GM23338 (cell line): ENCODE measurements at regions not wholly inside any gene's neighbourhood (a gene's known extent, or its start where the extent isn't known, plus 50 kb on each side); places are given as distances from the start of the nearest gene placed in this dataset.
A peak's percentile ranks its signal among the peaks of the same experiment; 100 is the strongest.

Source experiments
- ATAC-seq: fragments of 200-7000 bp; cut with Tn5 transposase; 3 replicates; pipeline ENCODE4 v1.9.1; 2020
- DNase-seq: peaks from one replicate; pipeline ENCODE4 v3.0.0-alpha.2; 2015; ENCODE audit warnings: low spot score
- H2AFZ ChIP-seq: fragments of 200-600 bp; sonication (generic); 2 replicates; pipeline ENCODE4 v1.8.0; 2016; ENCODE audit warnings: antibody characterized with exemption, mild to moderate bottlenecking, moderate library complexity
- H3F3A ChIP-seq: fragments of 200-600 bp; sonication (generic); replicated peaks from 2 replicates; pipeline ENCODE4 v1.8.0; 2017; ENCODE audit warnings: antibody characterized with exemption, mixed run types, low read depth
- H3K27ac ChIP-seq: fragments of 200-600 bp; sonication (generic); 2 replicates; pipeline ENCODE4 v1.6.1; 2016; ENCODE audit warnings: low read depth
- H3K27me3 ChIP-seq: fragments of 200-600 bp; sonication (generic); 2 replicates; pipeline ENCODE4 v1.8.0; 2016; ENCODE audit warnings: mild to moderate bottlenecking, mixed run types, moderate library complexity; ENCODE audit not compliant: insufficient read depth
- H3K36me3 ChIP-seq: fragments of 200-600 bp; sonication (generic); 2 replicates; pipeline ENCODE4 v1.8.0; 2016; ENCODE audit warnings: mild to moderate bottlenecking; ENCODE audit not compliant: insufficient read depth
- H3K4me1 ChIP-seq: fragments of 200-600 bp; sonication (generic); 2 replicates; pipeline ENCODE4 v1.8.0; 2016; ENCODE audit warnings: mild to moderate bottlenecking, moderate library complexity; ENCODE audit not compliant: insufficient read depth
- H3K4me2 ChIP-seq: fragments of 200-600 bp; sonication (generic); 2 replicates; pipeline ENCODE4 v1.7.1; 2017; ENCODE audit warnings: mixed run types
- H3K4me3 ChIP-seq: fragments of 200-600 bp; sonication (generic); 2 replicates; pipeline ENCODE4 v1.6.1; 2016; ENCODE audit warnings: mixed run types
- H3K79me2 ChIP-seq: fragments of 200-600 bp; sonication (generic); replicated peaks from 2 replicates; pipeline ENCODE4 v1.8.0; 2017; ENCODE audit warnings: mild to moderate bottlenecking; ENCODE audit not compliant: insufficient read depth
- H3K9me2 ChIP-seq: fragments of 200-600 bp; sonication (generic); 2 replicates; pipeline ENCODE4 v1.8.0; 2017; ENCODE audit not compliant: insufficient read depth
- H4K20me1 ChIP-seq: fragments of 200-600 bp; sonication (generic); replicated peaks from 2 replicates; pipeline ENCODE4 v1.8.0; 2017; ENCODE audit warnings: mild to moderate bottlenecking; ENCODE audit not compliant: insufficient read depth
- H3K27ac Mint-ChIP-seq: 2 replicates; pipeline ENCODE4 v1.8.0; 2020; ENCODE audit warnings: inconsistent platforms, mild to moderate bottlenecking, moderate library complexity, mixed read lengths
- H3K27me3 Mint-ChIP-seq: 3 replicates; pipeline ENCODE4 v1.8.0; 2022; ENCODE audit warnings: low read depth, mild to moderate bottlenecking, moderate library complexity, mixed read lengths, inconsistent platforms; ENCODE audit not compliant: insufficient read depth, poor library complexity
- H3K36me3 Mint-ChIP-seq: 3 replicates; pipeline ENCODE4 v1.8.0; 2021; ENCODE audit warnings: low read depth, mild to moderate bottlenecking, inconsistent platforms, moderate library complexity, mixed read lengths
- H3K4me1 Mint-ChIP-seq: 3 replicates; pipeline ENCODE4 v1.8.0; 2020; ENCODE audit warnings: mild to moderate bottlenecking, inconsistent platforms, mixed read lengths
- H3K4me3 Mint-ChIP-seq: 3 replicates; pipeline ENCODE4 v1.8.0; 2021; ENCODE audit warnings: moderate library complexity, mild to moderate bottlenecking, inconsistent platforms, mixed read lengths
- H3K9me3 Mint-ChIP-seq: 3 replicates; pipeline ENCODE4 v1.8.0; 2020; ENCODE audit warnings: moderate library complexity, mild to moderate bottlenecking, inconsistent platforms, mixed read lengths
- CREB1 ChIP-seq: fragments of 250-450 bp; sonication (Bioruptor Pico); IDR thresholded peaks from 2 replicates; pipeline ENCODE4 v1.5.0; 2020; ENCODE audit warnings: low read depth, mild to moderate bottlenecking, moderate library complexity
- EZH2 ChIP-seq: fragments of 200-600 bp; sonication (generic); IDR thresholded peaks from one replicate; pipeline ENCODE4 v1.8.0; 2017; ENCODE audit warnings: antibody characterized with exemption, mild to moderate bottlenecking, low read depth; ENCODE audit not compliant: unreplicated experiment
- EZH2phosphoT487 ChIP-seq: fragments of 200-600 bp; sonication (generic); IDR thresholded peaks from one replicate; pipeline ENCODE4 v1.8.1; 2018; ENCODE audit warnings: antibody characterized with exemption; ENCODE audit not compliant: unreplicated experiment
- JUNB ChIP-seq: IDR thresholded peaks from one replicate; pipeline ENCODE4 v1.6.1; 2016; ENCODE audit warnings: antibody characterized with exemption; ENCODE audit not compliant: unreplicated experiment
- POLR2AphosphoS5 ChIP-seq: IDR thresholded peaks from 2 replicates; pipeline ENCODE4 v1.6.1; 2016; ENCODE audit warnings: antibody characterized with exemption, low read depth
- ZNF114 ChIP-seq: fragments of 250-450 bp; sonication (Bioruptor Pico); IDR thresholded peaks from 2 replicates; pipeline ENCODE4 v1.5.0; 2020; ENCODE audit warnings: mild to moderate bottlenecking, moderate library complexity
- TF ChIP-seq, protein P1 (sequence below): IDR thresholded peaks from 2 replicates; pipeline ENCODE4 v1.6.1; 2016; ENCODE audit warnings: antibody characterized with exemption
- TF ChIP-seq, protein P2 (sequence below): IDR thresholded peaks from one replicate; pipeline ENCODE4 v1.6.1; 2018; ENCODE audit warnings: antibody characterized with exemption; ENCODE audit not compliant: unreplicated experiment
- TF ChIP-seq, protein P3 (sequence below): fragments of 250-450 bp; sonication (Bioruptor Pico); IDR thresholded peaks from 2 replicates; pipeline ENCODE4 v1.5.0; 2020; ENCODE audit warnings: mild to moderate bottlenecking, moderate library complexity
- TF ChIP-seq, protein P4 (sequence below), 2 experiments: fragments of 200-600 bp in 1 of 2; sonication (generic) in 1 of 2; conservative IDR thresholded peaks; 2 replicates each; pipeline versions ENCODE4 v1.5.1 to v1.6.1; 2016 to 2017; ENCODE audit warnings: antibody characterized with exemption in 2 of 2, low read depth in 2 of 2, mild to moderate bottlenecking in 2 of 2, moderate library complexity in 1 of 2

DNA sequence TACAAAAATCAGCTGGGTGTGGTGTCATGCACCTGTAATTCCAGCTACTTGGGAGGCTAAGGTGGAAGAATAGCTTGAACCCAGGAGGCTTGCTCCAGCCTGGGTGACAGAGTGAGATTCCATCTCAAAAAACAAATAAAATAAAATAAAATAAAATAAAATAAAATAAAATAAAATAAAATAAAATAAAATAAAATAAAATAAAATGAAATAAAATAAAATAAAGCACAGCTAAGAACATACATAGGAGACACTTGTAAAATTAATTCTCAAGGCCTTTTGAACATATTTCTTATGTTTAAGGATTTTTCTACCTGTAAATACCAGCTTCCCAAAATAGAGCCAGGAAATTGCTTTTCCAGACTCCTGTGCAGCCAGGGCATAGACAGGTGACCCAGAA, 703.0 kb downstream of the ZPLD1 start:
- DNase-seq (no peak), ATAC-seq (no peak)
- H3K9me2 ChIP-seq, result no peaks in the 10 kb centered on the region
- Mint-ChIP-seq H3K27me3 (no peaks in the 10 kb centered on the region), H3K4me1 (peaks cover 20% of the 10 kb centered on the region), H3K9me3 (no peaks in the 10 kb centered on the region), H3K4me3 (no peak overlapping the region), H3K36me3 (no peaks in the 10 kb centered on the region), H3K27ac (no peak overlapping the region)
- no peaks in the 10 kb centered on the region for H4K20me1 ChIP-seq
- H3F3A ChIP-seq, result no peaks in the 10 kb centered on the region
- no peaks in the 10 kb centered on the region for H3K27me3 ChIP-seq
- H3K79me2 ChIP-seq, result no peaks in the 10 kb centered on the region
- no peak for TF ChIP-seq EZH2phosphoT487
- TF ChIP-seq CREB1, result no peak
- TF ChIP-seq, protein P1, sequence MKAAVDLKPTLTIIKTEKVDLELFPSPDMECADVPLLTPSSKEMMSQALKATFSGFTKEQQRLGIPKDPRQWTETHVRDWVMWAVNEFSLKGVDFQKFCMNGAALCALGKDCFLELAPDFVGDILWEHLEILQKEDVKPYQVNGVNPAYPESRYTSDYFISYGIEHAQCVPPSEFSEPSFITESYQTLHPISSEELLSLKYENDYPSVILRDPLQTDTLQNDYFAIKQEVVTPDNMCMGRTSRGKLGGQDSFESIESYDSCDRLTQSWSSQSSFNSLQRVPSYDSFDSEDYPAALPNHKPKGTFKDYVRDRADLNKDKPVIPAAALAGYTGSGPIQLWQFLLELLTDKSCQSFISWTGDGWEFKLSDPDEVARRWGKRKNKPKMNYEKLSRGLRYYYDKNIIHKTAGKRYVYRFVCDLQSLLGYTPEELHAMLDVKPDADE, result no peak
- TF ChIP-seq ZNF114 (CRISPR knock-in tag), result no peak
- TF ChIP-seq POLR2AphosphoS5, result no peak
- H3K4me3 ChIP-seq, result no peak overlapping the region
- no peak overlapping the region for H3K4me2 ChIP-seq
- no peak overlapping the region for H3K27ac ChIP-seq
- H3K4me1 ChIP-seq, result peaks cover 12% of the 10 kb centered on the region; the same call in 1 of the 2 replicates
- no peaks in the 10 kb centered on the region for H3K36me3 ChIP-seq
- no peak overlapping the region for H2AFZ ChIP-seq

DNA sequence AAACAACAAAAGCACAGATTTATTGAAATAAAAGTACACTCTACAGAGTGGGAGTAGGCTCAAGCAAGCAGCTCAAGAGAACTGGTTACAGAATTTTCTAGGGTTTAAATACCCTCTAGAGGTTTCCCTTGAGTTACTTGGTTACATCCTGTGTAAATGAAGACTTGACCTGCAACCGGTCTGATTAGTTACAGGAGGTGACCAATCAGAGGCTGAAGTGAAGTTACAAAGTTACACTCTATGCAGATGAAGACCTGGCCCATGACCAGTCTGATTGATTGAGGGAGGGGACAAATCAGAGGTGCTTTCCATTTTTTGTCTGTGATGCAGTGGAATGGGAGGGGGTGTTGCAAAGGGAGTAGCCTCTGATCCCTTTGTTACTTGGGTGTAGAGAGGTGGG, 723.4 kb downstream of the ZPLD1 start:
- Histone ChIP-seq H3K4me2 (no peak overlapping the region), H3K9me2 (no peaks in the 10 kb centered on the region), H3F3A (no peaks in the 10 kb centered on the region), H3K79me2 (no peaks in the 10 kb centered on the region), H3K4me3 (no peak overlapping the region), H3K27me3 (no peaks in the 10 kb centered on the region), H2AFZ (0 out of 2 replicates have a peak overlapping the region, but pooled peaks have one; percentile 29), H3K36me3 (no peaks in the 10 kb centered on the region), H4K20me1 (no peaks in the 10 kb centered on the region), H3K4me1 (no peaks in the 10 kb centered on the region), H3K27ac (no peak overlapping the region)
- Mint-ChIP-seq H3K36me3 (no peaks in the 10 kb centered on the region), H3K27me3 (no peaks in the 10 kb centered on the region), H3K4me3 (no peak overlapping the region), H3K9me3 (no peaks in the 10 kb centered on the region), H3K27ac (no peak overlapping the region; the same call in 1 of the 2 replicates), H3K4me1 (peaks cover 9% of the 10 kb centered on the region; the same call in 2 of the 3 replicates)
- peak; percentile 54 for ATAC-seq
- peak; percentile 13 for DNase-seq
- TF ChIP-seq EZH2phosphoT487, result no peak
- TF ChIP-seq, protein P2, sequence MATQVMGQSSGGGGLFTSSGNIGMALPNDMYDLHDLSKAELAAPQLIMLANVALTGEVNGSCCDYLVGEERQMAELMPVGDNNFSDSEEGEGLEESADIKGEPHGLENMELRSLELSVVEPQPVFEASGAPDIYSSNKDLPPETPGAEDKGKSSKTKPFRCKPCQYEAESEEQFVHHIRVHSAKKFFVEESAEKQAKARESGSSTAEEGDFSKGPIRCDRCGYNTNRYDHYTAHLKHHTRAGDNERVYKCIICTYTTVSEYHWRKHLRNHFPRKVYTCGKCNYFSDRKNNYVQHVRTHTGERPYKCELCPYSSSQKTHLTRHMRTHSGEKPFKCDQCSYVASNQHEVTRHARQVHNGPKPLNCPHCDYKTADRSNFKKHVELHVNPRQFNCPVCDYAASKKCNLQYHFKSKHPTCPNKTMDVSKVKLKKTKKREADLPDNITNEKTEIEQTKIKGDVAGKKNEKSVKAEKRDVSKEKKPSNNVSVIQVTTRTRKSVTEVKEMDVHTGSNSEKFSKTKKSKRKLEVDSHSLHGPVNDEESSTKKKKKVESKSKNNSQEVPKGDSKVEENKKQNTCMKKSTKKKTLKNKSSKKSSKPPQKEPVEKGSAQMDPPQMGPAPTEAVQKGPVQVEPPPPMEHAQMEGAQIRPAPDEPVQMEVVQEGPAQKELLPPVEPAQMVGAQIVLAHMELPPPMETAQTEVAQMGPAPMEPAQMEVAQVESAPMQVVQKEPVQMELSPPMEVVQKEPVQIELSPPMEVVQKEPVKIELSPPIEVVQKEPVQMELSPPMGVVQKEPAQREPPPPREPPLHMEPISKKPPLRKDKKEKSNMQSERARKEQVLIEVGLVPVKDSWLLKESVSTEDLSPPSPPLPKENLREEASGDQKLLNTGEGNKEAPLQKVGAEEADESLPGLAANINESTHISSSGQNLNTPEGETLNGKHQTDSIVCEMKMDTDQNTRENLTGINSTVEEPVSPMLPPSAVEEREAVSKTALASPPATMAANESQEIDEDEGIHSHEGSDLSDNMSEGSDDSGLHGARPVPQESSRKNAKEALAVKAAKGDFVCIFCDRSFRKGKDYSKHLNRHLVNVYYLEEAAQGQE, result no peak
- no peak for TF ChIP-seq EZH2
- no peak for TF ChIP-seq CREB1
- TF ChIP-seq, protein P3, sequence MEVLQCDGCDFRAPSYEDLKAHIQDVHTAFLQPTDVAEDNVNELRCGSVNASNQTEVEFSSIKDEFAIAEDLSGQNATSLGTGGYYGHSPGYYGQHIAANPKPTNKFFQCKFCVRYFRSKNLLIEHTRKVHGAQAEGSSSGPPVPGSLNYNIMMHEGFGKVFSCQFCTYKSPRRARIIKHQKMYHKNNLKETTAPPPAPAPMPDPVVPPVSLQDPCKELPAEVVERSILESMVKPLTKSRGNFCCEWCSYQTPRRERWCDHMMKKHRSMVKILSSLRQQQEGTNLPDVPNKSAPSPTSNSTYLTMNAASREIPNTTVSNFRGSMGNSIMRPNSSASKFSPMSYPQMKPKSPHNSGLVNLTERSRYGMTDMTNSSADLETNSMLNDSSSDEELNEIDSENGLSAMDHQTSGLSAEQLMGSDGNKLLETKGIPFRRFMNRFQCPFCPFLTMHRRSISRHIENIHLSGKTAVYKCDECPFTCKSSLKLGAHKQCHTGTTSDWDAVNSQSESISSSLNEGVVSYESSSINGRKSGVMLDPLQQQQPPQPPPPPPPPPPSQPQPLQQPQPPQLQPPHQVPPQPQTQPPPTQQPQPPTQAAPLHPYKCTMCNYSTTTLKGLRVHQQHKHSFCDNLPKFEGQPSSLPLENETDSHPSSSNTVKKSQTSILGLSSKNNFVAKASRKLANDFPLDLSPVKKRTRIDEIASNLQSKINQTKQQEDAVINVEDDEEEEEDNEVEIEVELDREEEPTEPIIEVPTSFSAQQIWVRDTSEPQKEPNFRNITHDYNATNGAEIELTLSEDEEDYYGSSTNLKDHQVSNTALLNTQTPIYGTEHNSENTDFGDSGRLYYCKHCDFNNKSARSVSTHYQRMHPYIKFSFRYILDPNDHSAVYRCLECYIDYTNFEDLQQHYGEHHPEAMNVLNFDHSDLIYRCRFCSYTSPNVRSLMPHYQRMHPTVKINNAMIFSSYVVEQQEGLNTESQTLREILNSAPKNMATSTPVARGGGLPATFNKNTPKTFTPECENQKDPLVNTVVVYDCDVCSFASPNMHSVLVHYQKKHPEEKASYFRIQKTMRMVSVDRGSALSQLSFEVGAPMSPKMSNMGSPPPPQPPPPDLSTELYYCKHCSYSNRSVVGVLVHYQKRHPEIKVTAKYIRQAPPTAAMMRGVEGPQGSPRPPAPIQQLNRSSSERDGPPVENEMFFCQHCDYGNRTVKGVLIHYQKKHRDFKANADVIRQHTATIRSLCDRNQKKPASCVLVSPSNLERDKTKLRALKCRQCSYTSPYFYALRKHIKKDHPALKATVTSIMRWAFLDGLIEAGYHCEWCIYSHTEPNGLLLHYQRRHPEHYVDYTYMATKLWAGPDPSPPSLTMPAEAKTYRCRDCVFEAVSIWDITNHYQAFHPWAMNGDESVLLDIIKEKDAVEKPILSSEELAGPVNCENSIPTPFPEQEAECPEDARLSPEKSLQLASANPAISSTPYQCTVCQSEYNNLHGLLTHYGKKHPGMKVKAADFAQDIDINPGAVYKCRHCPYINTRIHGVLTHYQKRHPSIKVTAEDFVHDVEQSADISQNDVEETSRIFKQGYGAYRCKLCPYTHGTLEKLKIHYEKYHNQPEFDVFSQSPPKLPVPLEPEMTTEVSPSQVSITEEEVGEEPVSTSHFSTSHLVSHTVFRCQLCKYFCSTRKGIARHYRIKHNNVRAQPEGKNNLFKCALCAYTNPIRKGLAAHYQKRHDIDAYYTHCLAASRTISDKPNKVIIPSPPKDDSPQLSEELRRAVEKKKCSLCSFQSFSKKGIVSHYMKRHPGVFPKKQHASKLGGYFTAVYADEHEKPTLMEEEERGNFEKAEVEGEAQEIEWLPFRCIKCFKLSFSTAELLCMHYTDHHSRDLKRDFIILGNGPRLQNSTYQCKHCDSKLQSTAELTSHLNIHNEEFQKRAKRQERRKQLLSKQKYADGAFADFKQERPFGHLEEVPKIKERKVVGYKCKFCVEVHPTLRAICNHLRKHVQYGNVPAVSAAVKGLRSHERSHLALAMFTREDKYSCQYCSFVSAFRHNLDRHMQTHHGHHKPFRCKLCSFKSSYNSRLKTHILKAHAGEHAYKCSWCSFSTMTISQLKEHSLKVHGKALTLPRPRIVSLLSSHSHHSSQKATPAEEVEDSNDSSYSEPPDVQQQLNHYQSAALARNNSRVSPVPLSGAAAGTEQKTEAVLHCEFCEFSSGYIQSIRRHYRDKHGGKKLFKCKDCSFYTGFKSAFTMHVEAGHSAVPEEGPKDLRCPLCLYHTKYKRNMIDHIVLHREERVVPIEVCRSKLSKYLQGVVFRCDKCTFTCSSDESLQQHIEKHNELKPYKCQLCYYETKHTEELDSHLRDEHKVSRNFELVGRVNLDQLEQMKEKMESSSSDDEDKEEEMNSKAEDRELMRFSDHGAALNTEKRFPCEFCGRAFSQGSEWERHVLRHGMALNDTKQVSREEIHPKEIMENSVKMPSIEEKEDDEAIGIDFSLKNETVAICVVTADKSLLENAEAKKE (CRISPR knock-in tag), result no peak
- TF ChIP-seq, protein P4, sequence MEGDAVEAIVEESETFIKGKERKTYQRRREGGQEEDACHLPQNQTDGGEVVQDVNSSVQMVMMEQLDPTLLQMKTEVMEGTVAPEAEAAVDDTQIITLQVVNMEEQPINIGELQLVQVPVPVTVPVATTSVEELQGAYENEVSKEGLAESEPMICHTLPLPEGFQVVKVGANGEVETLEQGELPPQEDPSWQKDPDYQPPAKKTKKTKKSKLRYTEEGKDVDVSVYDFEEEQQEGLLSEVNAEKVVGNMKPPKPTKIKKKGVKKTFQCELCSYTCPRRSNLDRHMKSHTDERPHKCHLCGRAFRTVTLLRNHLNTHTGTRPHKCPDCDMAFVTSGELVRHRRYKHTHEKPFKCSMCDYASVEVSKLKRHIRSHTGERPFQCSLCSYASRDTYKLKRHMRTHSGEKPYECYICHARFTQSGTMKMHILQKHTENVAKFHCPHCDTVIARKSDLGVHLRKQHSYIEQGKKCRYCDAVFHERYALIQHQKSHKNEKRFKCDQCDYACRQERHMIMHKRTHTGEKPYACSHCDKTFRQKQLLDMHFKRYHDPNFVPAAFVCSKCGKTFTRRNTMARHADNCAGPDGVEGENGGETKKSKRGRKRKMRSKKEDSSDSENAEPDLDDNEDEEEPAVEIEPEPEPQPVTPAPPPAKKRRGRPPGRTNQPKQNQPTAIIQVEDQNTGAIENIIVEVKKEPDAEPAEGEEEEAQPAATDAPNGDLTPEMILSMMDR (conservative IDR thresholded peaks at IDR 0.05; ENCODE audit: low read depth in 2 of 2), result no peak
- no peak for TF ChIP-seq JUNB
